Astrocyte (in vitro differentiated cells and primary cell): ENCODE measurements at regions not wholly inside any gene's neighbourhood (a gene's known extent, or its start where the extent isn't known, plus 50 kb on each side); places are given as distances from the start of the nearest gene placed in this dataset.
"Not testable (repeated sequence)": the region's sequence is repeated elsewhere in the genome, so short reads cannot be mapped to it uniquely, and the experiment has no call there.

ENCODE experiments used
- DNase-seq: peaks from one replicate; pipeline ENCODE4 v3.0.0-alpha.2; 2010; ENCODE audit warnings: low read depth
- FAIRE-seq: peaks from 2 replicates; lab custom pipeline; 2011; peaks lifted over from hg19 to GRCh38; lab: Jason Lieb, UNC
- H2AFZ ChIP-seq: 2 replicates; pipeline ENCODE4 v1.6.0; 2012; ENCODE audit warnings: low read depth, low read length, inconsistent platforms
- H3K27ac ChIP-seq: 2 replicates; pipeline ENCODE4 v1.5.1; 2011; ENCODE audit warnings: low read depth, low read length, inconsistent platforms
- H3K27me3 ChIP-seq: 2 replicates; pipeline ENCODE4 v1.6.0; 2011; ENCODE audit warnings: low read length, inconsistent platforms; ENCODE audit not compliant: insufficient read depth
- H3K36me3 ChIP-seq: 2 replicates; pipeline ENCODE4 v1.5.1; 2011; ENCODE audit warnings: low read length, inconsistent platforms; ENCODE audit not compliant: insufficient read depth
- H3K4me1 ChIP-seq: 2 replicates; pipeline ENCODE4 v1.5.1; 2011; ENCODE audit warnings: low read length, inconsistent platforms; ENCODE audit not compliant: insufficient read depth
- H3K4me2 ChIP-seq: 2 replicates; pipeline ENCODE4 v1.6.0; 2012; ENCODE audit warnings: low read length, inconsistent platforms
- H3K4me3 ChIP-seq: 2 replicates; pipeline ENCODE4 v1.5.1; 2011; ENCODE audit warnings: low read depth, mild to moderate bottlenecking, low read length, inconsistent platforms; ENCODE audit not compliant: insufficient read depth
- H3K79me2 ChIP-seq: 2 replicates; pipeline ENCODE4 v1.6.0; 2012; ENCODE audit warnings: mild to moderate bottlenecking, low read length, inconsistent platforms; ENCODE audit not compliant: insufficient read depth
- H3K9ac ChIP-seq: 2 replicates; pipeline ENCODE4 v1.6.0; 2012; ENCODE audit warnings: mild to moderate bottlenecking, low read length, inconsistent platforms
- H3K9me3 ChIP-seq: 2 replicates; pipeline ENCODE4 v1.5.1; 2012; ENCODE audit warnings: low read depth, mild to moderate bottlenecking, low read length, inconsistent platforms; ENCODE audit not compliant: insufficient read depth
- H4K20me1 ChIP-seq: 2 replicates; pipeline ENCODE4 v1.6.0; 2012; ENCODE audit warnings: low read length, inconsistent platforms; ENCODE audit not compliant: insufficient read depth
- H3K27ac Mint-ChIP-seq: one replicate; pipeline ENCODE4 v1.8.0; 2021; ENCODE audit warnings: mild to moderate bottlenecking, mixed read lengths; ENCODE audit not compliant: unreplicated experiment
- H3K27me3 Mint-ChIP-seq: one replicate; pipeline ENCODE4 v1.8.0; 2021; ENCODE audit warnings: low read depth, mixed read lengths; ENCODE audit not compliant: unreplicated experiment
- H3K36me3 Mint-ChIP-seq: one replicate; pipeline ENCODE4 v1.8.0; 2021; ENCODE audit warnings: low read depth, mixed read lengths; ENCODE audit not compliant: unreplicated experiment
- H3K4me1 Mint-ChIP-seq: one replicate; pipeline ENCODE4 v1.8.0; 2021; ENCODE audit warnings: low read depth, mixed read lengths; ENCODE audit not compliant: unreplicated experiment
- H3K4me3 Mint-ChIP-seq: one replicate; pipeline ENCODE4 v1.8.0; 2021; ENCODE audit warnings: mild to moderate bottlenecking, moderate library complexity, mixed read lengths; ENCODE audit not compliant: unreplicated experiment
- H3K9me3 Mint-ChIP-seq: one replicate; pipeline ENCODE4 v1.8.0; 2021; ENCODE audit warnings: mild to moderate bottlenecking, mixed read lengths; ENCODE audit not compliant: unreplicated experiment
- CTCF ChIP-seq: IDR thresholded peaks from 2 replicates; pipeline ENCODE4 v1.5.1; 2011; ENCODE audit warnings: low read depth, mild to moderate bottlenecking, inconsistent platforms, low read length, moderate library complexity; ENCODE audit not compliant: insufficient read depth
- EZH2 ChIP-seq: IDR thresholded peaks from 2 replicates; pipeline ENCODE4 v1.6.1; 2012; ENCODE audit warnings: mild to moderate bottlenecking, low read length, inconsistent platforms; ENCODE audit not compliant: insufficient read depth

- DNase-seq (no peak), FAIRE-seq (no peak)
- Mint-ChIP-seq H3K9me3 (no peaks in the 10 kb centered on the region), H3K4me3 (no peak overlapping the region), H3K36me3 (no peaks in the 10 kb centered on the region), H3K4me1 (no peaks in the 10 kb centered on the region), H3K27ac (no peak overlapping the region), H3K27me3 (no peaks in the 10 kb centered on the region)
- H3K27me3 ChIP-seq = no peaks in the 10 kb centered on the region
- no peaks in the 10 kb centered on the region for H4K20me1 ChIP-seq
- H3K4me2 ChIP-seq = no peak overlapping the region
- no peak overlapping the region for H3K4me3 ChIP-seq
- H3K27ac ChIP-seq = no peak overlapping the region
- no peak overlapping the region for H3K9ac ChIP-seq
- no peaks in the 10 kb centered on the region for H3K4me1 ChIP-seq
- no peak overlapping the region for H2AFZ ChIP-seq
- TF ChIP-seq CTCF = no peak
- no peak for TF ChIP-seq EZH2
- no peaks in the 10 kb centered on the region for H3K9me3 ChIP-seq
- H3K79me2 ChIP-seq = no peaks in the 10 kb centered on the region
- no peaks in the 10 kb centered on the region for H3K36me3 ChIP-seq
Measured at GRCh38 chr1:60655679-60656355, 426.5 kb upstream of the NFIA start.

- H3K9me3 ChIP-seq, DNase-seq, H3K9me3 Mint-ChIP-seq, H3K4me1 Mint-ChIP-seq, H3K27ac Mint-ChIP-seq, H4K20me1 ChIP-seq, FAIRE-seq, H3K4me3 ChIP-seq, H3K36me3 ChIP-seq, H3K9ac ChIP-seq, H3K4me3 Mint-ChIP-seq, H3K4me1 ChIP-seq, H3K27me3 ChIP-seq, H2AFZ ChIP-seq, H3K4me2 ChIP-seq, H3K27ac ChIP-seq, H3K36me3 Mint-ChIP-seq, H3K79me2 ChIP-seq, H3K27me3 Mint-ChIP-seq: not testable (repeated sequence)
Measured at GRCh38 chr1:60640033-60640551, 442.3 kb upstream of the NFIA start.

- no peak for DNase-seq
- H3K36me3 Mint-ChIP-seq = no peaks in the 10 kb centered on the region
- no peak for TF ChIP-seq EZH2
- TF ChIP-seq CTCF = no peak
- no peak overlapping the region for H3K4me3 ChIP-seq
- H4K20me1 ChIP-seq = no peaks in the 10 kb centered on the region
- H3K4me2 ChIP-seq = no peak overlapping the region
- H3K79me2 ChIP-seq = no peaks in the 10 kb centered on the region
- no peaks in the 10 kb centered on the region for H3K27me3 Mint-ChIP-seq
- no peak overlapping the region for H2AFZ ChIP-seq
- no peaks in the 10 kb centered on the region for H3K4me1 ChIP-seq
- no peak for FAIRE-seq
- H3K4me1 Mint-ChIP-seq = no peaks in the 10 kb centered on the region
- H3K27me3 ChIP-seq = no peaks in the 10 kb centered on the region
- no peak overlapping the region for H3K27ac Mint-ChIP-seq
- no peaks in the 10 kb centered on the region for H3K36me3 ChIP-seq
- H3K9me3 ChIP-seq = no peaks in the 10 kb centered on the region
- H3K4me3 Mint-ChIP-seq = no peak overlapping the region
- no peak overlapping the region for H3K9ac ChIP-seq
- H3K27ac ChIP-seq = no peak overlapping the region
- peaks cover 2% of the 10 kb centered on the region for H3K9me3 Mint-ChIP-seq
Measured at GRCh38 chr1:60639287-60639686, 443.1 kb upstream of the NFIA start.
